MV-4-11 (cell line): ENCODE measurements at regions not wholly inside any gene's neighbourhood (a gene's known extent, or its start where the extent isn't known, plus 50 kb on each side); places are given as distances from the start of the nearest gene placed in this dataset.
A peak's percentile ranks its signal among the peaks of the same experiment; 100 is the strongest.
"Not testable (repeated sequence)": the region's sequence is repeated elsewhere in the genome, so short reads cannot be mapped to it uniquely, and the experiment has no call there.

Experiments
- DNase-seq: peaks from one replicate; lab custom pipeline; 2025; lab: John Stamatoyannopoulos, UW

DNA sequence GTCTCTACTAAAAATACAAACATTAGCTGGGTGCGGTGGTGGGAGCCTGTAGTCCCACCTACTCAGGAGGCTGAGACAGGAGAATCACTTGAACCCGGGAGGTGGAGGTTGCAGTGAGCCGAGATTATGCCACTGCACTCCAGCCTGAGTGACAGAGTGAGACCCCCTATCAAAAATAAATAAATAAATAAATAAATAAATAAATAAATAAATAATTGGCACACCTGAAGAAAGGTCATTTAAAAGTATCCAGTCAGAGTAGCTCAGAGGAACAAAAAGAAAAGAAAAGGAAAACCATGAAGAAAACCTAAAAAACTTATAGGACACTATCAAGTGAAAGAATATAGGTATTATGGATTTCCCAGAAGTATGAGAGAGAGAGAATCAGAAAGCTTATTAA is 330.1 kb upstream of the AR start:
- not testable (repeated sequence) for DNase-seq

DNA sequence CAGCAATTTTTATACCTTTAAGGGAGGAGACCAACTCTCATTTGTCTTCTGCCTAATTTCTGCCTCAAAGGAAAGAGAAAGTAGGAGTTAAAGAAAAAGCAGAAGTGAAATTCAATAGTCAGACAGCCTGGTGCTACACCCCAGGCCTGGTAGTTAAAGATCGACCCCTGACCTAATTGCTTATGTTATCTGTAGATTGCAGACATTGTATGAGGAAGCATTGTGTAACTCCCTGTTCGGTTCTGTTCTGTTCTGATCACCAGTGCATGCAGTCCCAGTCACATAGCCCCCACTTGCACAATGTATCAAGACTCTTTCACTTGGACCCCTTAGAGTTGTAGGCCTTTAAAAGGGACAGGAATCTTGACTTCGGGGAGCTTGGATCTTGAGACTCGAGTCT is 335.9 kb upstream of the AR start:
- peak; percentile 79 for DNase-seq

DNA sequence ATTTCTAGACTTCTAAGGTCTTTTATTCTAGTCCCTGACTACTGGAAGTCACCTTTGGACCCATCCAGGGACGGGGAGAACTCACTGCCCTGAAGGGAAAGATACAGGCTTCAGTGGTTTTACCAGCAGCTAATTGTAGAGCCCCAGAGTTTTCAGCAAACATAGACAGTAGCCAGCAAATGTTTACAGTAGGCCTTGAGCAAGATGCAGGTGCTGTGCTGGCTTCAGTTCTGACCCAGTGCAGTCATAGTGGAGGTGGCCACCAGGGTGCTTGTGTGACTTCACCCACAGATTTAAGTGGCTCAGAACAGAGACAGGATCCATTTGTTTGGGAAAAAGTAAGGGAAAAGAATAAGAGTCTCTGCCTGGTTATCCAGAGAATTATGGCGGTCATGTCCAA is 384.4 kb upstream of the AR start:
- no peak for DNase-seq

- no peak for DNase-seq
These were observed 429.2 kb upstream of the AR start for GRCh38 chrX:67114635-67115034.

GRCh38 chrX:67105758-67106116 is 438.1 kb upstream of the AR start:
- DNase-seq = no peak

- DNase-seq = no peak
These were observed 438.7 kb upstream of the AR start for GRCh38 chrX:67104982-67105757.

DNA sequence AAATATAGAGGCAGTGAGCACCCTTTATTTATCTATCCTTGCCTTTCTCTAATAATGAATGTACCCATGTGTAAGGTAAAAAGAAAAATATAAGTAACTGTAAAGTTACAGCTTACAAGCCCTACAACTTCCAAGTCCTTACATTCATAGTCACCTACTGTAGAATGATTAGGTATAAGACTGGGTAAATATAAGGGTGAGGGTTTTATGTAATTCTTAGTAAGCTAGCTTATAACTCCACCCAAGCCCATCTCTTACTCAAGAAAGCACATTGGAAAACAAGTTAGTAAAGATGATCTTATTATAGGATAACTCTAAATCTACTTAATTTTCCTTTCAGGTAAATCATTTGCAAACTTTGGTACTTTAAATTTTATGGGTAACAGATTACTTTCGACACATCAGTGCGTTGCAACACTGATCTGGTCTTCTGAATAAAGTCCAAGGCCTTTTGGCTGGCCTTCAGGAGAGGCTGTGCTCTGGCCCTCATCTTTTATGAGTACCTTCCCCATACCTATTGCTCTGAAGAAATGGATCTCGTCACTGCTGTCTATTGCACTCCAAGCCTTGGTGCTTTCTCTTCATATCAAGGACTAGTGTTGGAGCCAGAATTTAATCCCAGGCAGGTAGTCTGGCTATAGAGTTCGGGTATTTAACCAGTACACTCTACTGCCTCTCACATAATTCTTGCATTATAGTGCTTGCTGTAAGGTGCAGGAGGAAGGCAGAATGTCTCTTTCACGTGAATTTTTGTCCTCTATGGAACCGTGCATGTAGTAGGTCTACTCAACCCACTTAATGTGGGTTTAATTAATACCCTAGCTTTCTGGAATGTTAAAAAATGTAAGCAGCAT is 443.6 kb upstream of the AR start:
- DNase-seq = no peak

DNA sequence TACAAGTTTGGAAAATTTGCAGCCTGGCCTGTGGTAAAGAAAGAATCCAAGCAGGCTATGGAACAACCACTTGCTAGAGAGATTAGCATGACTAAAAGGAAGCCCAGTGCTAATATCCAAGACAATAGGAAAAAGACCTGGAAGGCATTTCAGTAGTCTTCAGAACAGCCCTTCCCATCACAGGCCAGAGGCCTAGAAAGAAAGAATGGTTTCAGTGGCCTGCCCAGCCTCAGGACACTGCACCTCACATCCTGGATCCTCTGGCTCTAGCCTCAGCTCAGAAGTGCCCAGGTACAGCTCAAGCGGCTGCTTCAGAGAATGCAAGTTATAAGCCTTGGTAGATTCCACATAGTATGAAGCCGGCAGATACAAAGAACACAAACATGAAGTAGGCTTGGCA is 449.8 kb upstream of the AR start:
- no peak for DNase-seq

DNA sequence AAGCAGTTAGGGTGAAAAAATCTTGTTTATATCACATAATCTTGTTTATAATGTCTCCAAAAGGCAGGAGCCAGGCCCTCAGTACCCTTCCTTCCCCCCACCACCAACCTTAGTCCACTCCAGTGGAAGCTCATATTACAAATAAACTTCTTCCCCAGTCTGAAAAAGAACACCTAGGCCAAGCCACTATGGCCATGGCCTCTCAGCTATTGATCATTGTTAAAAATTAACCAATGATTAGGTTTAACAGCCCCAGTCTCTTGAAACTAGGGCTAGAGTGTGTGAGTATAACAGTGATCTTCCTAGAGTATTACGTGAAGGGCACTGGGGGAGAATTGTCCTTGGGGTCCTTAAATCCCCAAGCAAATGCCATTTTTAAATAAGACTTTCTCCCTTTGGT is 411.9 kb upstream of the EDA2R start:
- DNase-seq = no peak

DNA sequence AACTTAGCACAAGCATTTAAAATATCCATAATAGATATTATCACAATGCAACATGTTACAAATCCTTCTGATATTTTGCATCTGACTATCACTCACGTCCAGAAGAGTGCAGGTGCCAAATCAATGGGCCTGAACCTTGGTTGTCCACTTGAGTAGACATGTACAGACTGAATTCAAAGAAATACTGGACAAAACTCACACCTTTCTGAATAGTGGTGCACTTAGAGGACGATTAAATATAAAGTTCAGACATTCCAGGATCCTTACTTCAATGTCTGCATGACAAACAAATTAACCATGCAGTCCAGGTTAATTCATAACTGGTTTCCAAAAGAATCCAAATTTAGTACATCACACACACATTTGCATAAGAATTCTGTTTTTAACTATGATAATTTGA is 406.0 kb upstream of the EDA2R start:
- DNase-seq = no peak

- DNase-seq = no peak
These were observed 405.3 kb upstream of the EDA2R start for GRCh38 chrX:67044029-67044653.

DNA sequence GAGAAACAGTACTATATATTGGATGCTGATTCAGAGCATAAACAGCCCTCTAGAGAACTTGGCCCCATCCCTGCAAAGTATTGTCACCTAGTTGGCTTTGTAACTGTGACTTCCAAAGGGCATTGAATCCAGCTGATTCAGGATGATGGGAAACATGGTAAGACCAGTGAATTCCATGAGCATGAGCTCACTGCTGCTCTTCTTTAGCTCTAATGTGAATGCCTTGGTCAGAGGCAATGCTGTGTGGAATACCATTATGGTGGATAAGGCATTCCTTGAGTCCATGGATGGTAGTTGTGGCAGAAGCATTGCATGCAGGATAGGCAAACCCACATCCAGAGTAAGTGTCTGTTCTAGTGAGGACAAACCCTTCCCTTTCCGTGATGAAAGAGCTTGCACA is 365.6 kb upstream of the EDA2R start:
- DNase-seq = no peak

GRCh38 chrX:66994729-66995128 is 355.9 kb upstream of the EDA2R start:
- no peak for DNase-seq

DNA sequence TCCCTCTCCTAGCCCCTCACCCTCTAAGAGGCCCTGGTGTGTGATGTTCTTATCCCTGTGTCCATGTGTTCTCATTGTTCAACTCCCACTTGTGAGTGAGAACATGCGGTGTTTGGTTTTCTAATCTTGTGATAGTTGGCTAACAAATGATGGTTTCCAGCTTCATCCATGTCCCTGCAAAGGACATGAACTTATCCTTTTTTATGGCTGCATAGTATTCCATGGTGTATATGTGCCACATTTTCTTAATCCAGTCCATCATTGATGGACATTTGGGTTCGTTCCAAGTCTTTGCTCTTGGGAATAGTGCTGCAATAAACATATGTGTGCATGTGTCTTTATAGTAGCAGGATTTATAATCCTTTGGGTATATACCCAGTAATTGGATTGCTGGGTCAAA is 353.2 kb upstream of the EDA2R start:
- not testable (repeated sequence) for DNase-seq

DNA sequence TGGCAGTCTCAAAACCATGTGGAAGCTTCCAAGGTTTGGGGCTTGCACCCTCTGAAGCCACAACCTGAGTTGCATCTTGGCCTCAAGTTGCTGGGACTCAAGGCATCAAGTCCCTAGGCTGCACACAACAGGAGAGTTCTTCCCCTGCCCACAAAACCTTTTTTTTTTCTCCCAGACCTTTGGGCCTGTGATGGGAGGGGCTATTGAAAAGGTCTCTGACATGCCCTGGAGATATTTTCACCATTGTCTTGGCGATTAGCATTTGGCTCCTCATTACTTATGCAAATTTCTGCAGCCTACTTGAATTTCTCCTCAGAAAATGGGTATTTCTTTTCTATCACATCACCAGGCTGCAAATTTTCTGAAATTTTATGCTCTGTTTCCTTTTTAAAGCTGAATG is 349.5 kb upstream of the EDA2R start:
- no peak for DNase-seq

GRCh38 chrX:66961665-66962064 is 322.8 kb upstream of the EDA2R start:
- no peak for DNase-seq

GRCh38 chrX:66931713-66932112 is 292.8 kb upstream of the EDA2R start:
- no peak for DNase-seq

DNA sequence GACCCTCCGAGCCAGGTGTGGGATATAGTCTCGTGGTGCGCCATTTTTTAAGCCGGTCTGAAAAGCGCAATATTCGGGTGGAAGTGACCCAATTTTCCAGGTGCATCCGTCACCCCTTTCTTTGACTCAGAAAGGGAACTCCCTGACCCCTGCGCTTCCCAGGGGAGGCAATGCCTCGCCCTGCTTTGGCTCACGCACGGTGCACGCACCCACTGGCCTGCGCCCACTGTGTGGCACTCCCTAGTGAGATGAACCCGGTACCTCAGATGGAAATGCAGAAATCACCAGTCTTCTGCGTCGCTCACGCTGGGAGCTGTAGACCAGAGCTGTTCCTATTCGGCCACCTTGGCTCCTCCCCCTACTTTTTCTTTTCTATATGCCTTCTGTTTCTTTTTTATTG is 291.6 kb upstream of the EDA2R start:
- not testable (repeated sequence) for DNase-seq

- DNase-seq = no peak
These were observed 281.4 kb upstream of the EDA2R start for GRCh38 chrX:66920296-66920695.

- no peak for DNase-seq
These were observed 280.5 kb upstream of the EDA2R start for GRCh38 chrX:66919280-66919832.

DNA sequence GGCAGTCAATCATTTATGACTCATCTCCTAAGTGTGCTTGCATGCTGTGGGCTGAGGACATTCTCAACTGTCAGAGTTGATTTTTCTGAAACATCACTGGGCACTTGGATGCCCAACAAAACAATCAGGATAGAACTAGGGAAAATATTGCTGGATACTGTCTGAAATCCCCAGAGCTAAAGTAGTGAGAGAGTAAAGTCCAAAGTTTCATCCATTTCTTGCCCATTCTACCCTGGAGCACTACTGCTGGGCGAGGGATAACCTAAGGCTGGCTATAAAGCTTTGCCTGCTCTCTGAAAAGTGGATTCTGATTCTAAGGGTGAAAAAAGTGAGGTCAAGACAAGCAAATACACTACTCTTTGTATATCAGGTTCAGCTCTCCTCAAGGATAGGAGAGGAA is 279.6 kb upstream of the EDA2R start:
- DNase-seq = no peak

- DNase-seq = no peak
These were observed 277.0 kb upstream of the EDA2R start for GRCh38 chrX:66915893-66916292.

GRCh38 chrX:66914080-66914479 is 275.2 kb upstream of the EDA2R start:
- peak; percentile 85 for DNase-seq
